HG02840 (cell line): ENCODE measurements at regions not wholly inside any gene's neighbourhood (a gene's known extent, or its start where the extent isn't known, plus 50 kb on each side); places are given as distances from the start of the nearest gene placed in this dataset.

Source experiments
- ATAC-seq: cut with Tn5 transposase; IDR thresholded peaks from one replicate; pipeline ENCODE4 v1.9.1; 2021; ENCODE audit warnings: mild to moderate bottlenecking, moderate library complexity, moderate number of reproducible peaks; ENCODE audit not compliant: unreplicated experiment, low FRiP score

DNA sequence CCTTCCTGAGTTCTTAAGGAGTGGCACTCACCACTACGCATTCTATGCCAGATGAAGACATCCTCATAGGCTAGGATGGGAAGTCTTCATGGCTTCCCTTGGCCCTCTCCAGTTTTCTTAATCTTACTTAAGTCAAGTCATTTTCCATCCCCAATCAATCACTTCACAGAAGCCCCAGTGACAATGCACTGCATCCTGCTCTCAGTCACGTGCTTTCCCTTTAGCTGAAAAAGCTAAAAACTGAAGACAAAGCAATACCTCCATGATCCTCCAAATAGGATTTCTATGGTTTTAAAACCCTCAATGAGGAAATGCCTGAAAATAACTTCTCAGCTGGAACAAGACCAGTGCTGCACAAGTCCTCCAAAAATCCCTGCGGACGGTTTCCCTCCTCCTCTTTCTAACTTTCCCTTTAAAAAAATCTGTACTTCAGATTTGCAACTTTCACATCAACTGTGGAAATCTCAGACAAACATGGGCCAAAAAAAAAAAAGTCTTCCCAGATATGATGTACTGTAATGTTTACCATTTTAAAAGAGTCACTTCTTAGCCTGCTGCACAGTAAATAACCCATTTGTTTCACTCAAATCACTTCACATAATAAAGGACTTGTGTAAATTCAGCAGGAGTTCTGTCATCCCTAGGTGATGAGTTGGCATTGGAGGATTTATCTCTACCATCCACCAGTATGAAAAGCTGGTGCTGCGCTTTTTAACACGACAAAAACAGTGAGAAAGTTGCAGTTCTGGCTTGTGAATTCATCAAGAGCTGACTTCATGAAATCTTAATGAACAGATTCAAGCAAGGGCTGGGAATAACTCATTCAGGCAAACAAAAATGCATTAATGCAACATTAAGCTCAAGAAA lies 590.0 kb upstream of the NOX3 start:
- no peak for ATAC-seq

GRCh38 chr6:156033598-156033997 lies 578.0 kb upstream of the NOX3 start:
- no peak for ATAC-seq

- ATAC-seq: no peak
Measured at GRCh38 chr6:156031516-156031915, 575.9 kb upstream of the NOX3 start.

DNA sequence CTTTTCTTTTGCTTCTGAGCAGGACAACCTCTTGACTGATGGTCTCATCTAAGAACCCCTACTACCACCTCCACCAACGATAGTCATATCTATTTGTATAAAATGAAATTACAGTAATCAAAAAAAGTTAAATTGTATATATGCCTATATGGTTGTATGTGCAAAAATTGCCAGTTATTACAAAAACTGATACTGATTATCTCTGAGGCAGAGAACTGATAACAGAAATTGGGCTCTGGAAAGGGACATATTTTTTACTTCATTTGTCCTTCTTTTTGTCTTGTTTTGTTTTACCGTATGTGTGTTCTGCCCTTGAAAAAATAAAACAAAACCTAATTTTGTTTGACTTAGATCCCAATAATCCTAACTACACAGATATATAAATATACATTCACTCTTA lies 574.4 kb upstream of the NOX3 start:
- ATAC-seq: no peak

DNA sequence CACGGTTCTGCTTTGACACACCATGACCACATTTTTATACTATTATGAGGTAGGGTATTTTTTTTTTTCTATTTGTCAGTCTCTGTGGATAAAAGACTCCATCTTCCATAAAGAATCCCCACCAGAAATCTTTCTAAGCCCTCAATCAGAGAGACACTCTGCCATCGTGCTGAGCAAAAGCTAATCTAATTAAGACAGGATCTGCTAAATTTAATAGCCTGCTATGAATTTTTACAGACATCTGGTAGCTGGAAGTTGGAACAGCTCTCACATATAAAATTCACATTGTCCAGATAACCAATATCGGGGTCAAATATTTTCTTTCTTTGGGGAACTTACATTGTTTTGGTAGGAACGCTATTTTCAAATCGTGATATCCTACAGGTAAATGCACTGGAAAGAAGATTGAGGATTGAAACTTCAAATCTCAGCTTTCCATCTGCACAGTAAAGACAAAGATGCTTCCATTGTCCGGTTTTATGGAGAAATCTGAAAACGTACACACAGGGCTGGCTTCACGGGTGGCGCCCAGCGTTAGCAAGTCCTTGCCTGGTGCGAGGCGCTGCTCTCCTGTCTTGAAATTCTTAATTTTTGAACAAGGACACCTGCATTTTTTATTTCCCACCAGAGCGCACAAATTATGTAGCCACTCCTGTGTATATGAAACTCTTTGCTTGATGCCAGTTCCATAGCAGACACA lies 573.8 kb upstream of the NOX3 start:
- no peak for ATAC-seq

DNA sequence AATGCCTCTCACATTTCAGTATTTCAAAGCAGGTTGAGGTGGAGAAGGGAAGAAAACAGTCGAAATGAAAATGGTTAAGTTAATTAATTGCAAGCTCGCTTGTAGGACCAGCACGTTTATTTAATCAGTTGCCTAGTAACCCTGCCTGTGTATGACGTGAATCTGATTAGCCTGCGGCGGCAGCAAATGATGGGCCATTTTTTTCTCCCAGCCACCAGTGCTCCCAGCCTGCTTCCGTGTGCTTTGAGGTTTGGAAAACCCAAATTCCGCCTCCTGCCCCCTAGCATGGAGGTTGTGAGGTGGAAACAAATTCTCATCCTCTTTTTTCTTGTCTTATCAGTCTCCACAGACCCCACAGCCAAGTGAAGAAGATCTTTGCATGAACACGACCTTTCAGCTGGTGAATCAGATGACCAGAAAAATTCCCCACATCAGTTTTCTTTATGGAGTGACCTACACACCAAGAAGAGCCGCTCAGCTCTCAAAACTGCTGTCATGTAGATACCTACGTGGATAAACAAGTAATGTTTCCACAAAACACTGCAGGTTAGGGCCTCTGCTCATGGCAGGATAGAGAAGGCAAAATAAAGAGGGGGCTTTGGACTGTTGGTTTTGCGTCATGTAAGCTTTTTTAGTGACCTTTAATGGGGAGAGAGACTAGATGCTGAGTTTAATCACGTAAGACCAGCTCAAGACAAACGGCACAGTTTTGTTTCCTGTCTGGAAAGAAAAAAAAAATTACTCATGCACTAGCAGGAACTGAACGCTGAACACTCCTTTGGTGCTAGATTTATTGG lies 572.9 kb upstream of the NOX3 start:
- ATAC-seq: no peak

- no peak for ATAC-seq
Measured at GRCh38 chr6:156027248-156027626, 571.6 kb upstream of the NOX3 start.

DNA sequence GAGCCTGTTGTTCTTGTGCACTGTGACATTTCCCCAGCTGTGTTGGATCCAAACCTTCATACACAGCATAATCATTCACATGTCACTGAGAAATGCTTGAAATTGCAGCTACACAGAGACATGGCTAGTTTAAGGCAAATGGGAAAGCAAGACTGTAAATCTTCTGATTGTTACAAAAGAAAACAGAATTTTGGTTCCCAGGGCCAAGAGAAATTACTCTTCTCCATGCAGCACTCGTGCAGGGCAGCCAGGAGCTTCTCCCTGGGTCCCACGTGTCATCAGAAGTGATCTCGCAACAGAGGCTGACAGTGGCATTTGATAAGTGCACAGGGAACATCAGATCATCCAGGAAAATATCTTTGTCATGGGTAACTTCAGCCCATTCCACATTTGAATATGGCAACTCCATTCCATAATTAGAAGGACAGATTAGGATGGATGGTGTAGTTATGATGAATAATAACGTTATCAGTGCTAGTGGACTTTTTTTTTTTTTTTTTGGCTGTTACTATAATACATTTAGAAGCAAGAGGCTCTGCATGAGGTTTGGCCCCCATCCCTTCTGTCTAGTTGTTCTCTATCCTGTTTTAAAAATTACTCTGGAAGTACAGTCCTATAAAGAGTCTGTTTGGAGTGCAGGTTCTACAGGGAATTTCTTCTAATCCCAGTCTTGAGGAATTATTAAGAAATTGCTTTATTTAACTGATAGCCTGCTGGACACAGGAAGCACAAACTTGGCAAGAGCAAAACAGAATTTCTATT lies 571.0 kb upstream of the NOX3 start:
- ATAC-seq: no peak

DNA sequence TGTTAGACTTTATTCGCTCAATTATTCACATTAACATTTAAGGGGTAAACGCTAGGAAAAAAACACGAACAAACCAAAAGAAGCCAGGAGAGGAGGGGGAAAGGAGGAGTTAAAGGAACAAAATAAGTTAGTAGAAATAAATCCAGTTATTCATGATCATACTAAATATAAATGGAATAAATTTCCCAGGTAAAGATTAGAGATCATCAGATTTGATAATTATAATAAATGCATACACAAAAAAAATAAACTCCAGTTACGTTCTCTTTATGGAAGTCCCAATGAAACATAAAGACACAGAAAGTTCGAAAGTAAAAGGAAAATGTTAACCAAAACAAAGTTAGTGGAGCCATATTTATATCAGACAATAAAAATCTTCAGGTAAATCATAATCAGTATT lies 568.7 kb upstream of the NOX3 start:
- no peak for ATAC-seq

GRCh38 chr6:156021746-156022396 lies 566.2 kb upstream of the NOX3 start:
- ATAC-seq: no peak

DNA sequence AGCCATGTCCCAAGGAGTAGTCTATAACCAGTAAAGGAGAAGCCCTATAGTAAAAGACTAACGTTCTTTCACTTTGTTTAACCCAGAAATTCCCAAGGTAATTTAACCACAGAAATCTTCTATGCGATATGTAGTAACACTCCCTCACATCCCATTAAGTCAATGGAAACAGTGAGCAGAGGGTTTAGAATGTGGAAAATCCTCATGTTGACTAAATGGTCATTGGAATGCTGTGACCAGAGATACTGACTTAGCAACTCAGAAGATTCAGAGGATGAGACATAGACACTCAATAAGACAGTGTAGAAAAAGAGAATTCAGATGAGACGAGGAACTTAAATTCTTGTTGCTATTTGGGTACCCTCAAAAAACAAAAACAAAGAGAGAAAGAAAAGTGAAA lies 562.2 kb upstream of the NOX3 start:
- no peak for ATAC-seq

GRCh38 chr6:156016186-156016976 lies 560.7 kb upstream of the NOX3 start:
- ATAC-seq: no peak

GRCh38 chr6:156013155-156013554 lies 557.5 kb upstream of the NOX3 start:
- ATAC-seq: no peak

DNA sequence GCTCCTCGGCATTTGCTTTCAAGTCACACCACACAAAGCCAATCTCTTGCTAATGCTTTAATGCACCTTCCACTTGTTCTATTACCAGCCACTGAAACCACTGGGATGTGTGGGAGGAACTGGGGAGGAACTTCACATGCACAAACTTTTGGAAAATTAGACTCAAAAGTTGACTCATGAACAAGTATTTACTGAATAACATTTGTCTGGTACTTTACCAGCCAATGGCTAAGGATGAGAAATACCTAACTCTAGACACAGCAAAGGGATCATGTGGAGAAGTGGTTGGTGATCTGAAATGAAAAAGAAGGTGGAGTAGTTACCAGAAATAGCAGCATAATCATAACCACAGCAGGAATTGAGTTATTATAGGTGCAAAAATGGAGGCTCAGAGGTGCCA lies 554.0 kb upstream of the NOX3 start:
- ATAC-seq: no peak

- ATAC-seq: no peak
Measured at GRCh38 chr6:156004796-156005195, 549.2 kb upstream of the NOX3 start.

GRCh38 chr6:155996151-155996550 lies 540.5 kb upstream of the NOX3 start:
- ATAC-seq: no peak

DNA sequence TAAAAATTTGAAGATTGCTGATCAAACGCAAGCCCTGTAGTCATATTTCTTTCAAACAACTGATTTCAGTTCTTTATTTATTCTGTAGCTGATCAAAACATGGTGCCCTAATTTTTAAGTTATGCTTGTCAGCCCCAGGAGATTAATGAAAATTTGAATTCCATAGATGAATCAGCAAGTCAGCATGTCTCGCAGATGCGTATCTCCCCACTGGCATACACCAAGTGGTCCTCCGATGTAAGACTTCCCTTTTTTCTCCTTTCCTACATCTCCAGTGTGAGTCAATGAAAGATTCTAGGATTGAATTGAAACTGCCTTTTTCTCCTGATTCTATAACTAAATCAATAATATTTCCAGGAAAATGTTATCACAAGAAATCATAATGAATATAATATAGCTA lies 539.6 kb upstream of the NOX3 start:
- no peak for ATAC-seq

GRCh38 chr6:155994086-155994485 lies 538.4 kb upstream of the NOX3 start:
- ATAC-seq: no peak

GRCh38 chr6:155993240-155993639 lies 537.6 kb upstream of the NOX3 start:
- ATAC-seq: no peak
